C4-2B (cell line): ENCODE measurements at regions not wholly inside any gene's neighbourhood (a gene's known extent, or its start where the extent isn't known, plus 50 kb on each side); places are given as distances from the start of the nearest gene placed in this dataset.

ENCODE experiments used
- H3K27ac ChIP-seq: fragments of 450-650 bp; 2 replicates; pipeline ENCODE4 v1.5.1; 2017
- ZFX ChIP-seq: fragments of 450-650 bp; IDR thresholded peaks from 2 replicates; pipeline ENCODE4 v1.6.1; 2017
- TF ChIP-seq, protein P1 (sequence below): fragments of 450-650 bp; conservative IDR thresholded peaks from 2 replicates; pipeline ENCODE4 v1.5.1; 2017; ENCODE audit warnings: mild to moderate bottlenecking

DNA sequence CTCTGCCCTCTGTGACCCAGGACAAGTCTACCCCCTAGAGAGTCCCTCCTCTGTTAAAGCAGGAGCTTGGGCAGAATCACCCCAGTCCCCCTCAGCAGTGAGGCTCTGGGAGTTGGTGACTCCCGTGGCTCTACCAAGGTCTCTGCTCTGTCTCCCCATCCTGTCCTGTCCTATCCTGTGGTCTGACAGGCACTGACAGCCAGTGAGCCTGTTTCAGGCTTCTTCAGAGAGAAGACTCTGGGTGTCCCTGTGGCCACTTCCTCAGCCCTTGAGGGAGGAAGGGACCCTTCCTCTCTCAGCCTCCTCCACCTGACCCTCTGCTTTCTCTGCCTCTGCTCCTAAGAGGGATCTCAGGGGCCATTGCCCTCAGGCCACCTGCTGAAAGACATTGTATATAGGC, 148.7 kb downstream of the FCRL5 start:
- no peak overlapping the region for H3K27ac ChIP-seq
- no peak for TF ChIP-seq ZFX
- TF ChIP-seq, protein P1, sequence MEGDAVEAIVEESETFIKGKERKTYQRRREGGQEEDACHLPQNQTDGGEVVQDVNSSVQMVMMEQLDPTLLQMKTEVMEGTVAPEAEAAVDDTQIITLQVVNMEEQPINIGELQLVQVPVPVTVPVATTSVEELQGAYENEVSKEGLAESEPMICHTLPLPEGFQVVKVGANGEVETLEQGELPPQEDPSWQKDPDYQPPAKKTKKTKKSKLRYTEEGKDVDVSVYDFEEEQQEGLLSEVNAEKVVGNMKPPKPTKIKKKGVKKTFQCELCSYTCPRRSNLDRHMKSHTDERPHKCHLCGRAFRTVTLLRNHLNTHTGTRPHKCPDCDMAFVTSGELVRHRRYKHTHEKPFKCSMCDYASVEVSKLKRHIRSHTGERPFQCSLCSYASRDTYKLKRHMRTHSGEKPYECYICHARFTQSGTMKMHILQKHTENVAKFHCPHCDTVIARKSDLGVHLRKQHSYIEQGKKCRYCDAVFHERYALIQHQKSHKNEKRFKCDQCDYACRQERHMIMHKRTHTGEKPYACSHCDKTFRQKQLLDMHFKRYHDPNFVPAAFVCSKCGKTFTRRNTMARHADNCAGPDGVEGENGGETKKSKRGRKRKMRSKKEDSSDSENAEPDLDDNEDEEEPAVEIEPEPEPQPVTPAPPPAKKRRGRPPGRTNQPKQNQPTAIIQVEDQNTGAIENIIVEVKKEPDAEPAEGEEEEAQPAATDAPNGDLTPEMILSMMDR: no peak

DNA sequence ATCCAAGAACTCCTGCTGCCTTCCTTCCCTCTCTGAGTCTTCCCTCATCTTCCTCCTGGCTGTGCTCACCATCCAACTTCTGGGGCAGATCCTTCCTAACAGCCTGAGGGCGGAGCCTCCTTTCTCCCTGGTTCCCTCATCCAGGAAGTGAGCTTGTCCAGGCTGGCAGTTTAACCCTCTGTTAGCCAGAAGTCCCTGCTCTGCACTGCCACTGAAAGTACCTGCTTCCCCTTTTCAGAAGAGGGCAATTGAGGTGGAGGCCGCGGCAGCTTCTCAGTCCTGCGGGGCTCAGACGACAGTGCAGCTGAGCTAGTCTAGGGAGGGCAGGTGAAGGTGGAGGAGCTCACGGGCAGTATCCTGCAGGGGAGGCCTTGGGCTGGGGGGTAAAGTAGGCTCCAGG, 149.1 kb downstream of the FCRL5 start:
- no peak overlapping the region for H3K27ac ChIP-seq
- TF ChIP-seq ZFX: no peak
- TF ChIP-seq, protein P1: no peak

DNA sequence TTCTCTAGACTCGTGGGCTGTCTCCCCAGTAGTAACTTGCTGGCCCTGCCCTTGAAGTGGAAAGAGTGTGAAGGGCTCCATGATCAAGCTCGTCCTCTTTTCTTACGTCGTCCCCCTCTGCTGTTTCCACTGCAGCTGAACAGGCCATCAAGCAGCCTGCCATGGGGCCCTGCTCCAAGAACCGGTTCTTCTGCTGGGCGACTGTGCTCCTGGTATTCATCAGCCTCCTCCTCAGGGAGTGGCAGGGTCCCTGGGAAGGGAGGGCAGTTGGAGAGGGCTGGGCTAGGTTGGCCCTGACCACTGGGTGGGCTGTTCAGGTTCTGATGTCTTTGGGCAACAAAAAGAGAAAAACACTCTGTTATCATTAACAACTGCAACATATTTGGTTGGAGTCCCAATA, 151.5 kb downstream of the FCRL5 start:
- TF ChIP-seq ZFX: no peak
- TF ChIP-seq, protein P1: no peak
- H3K27ac ChIP-seq: no peak overlapping the region

DNA sequence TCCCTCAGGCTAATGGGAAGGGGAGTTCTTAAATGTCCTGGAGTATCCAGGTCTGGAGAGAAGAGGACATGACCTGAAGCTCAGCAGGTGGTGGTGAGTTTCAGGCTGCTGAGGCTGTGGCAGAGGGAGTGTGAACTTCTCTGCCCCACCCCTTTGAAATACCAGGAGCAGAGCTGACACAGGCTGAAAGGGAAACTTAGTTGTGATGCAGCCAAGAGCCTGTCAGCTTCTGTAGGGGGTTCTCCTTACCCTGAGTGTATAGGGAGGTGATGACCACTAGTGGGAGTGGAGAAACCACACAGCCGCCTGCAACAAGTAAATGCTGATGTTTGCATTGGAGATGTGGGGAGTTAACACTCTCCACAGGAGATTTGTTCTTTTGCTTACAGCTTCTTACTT, 152.3 kb downstream of the FCRL5 start:
- H3K27ac ChIP-seq: no peak overlapping the region
- TF ChIP-seq, protein P1: no peak
- no peak for TF ChIP-seq ZFX

DNA sequence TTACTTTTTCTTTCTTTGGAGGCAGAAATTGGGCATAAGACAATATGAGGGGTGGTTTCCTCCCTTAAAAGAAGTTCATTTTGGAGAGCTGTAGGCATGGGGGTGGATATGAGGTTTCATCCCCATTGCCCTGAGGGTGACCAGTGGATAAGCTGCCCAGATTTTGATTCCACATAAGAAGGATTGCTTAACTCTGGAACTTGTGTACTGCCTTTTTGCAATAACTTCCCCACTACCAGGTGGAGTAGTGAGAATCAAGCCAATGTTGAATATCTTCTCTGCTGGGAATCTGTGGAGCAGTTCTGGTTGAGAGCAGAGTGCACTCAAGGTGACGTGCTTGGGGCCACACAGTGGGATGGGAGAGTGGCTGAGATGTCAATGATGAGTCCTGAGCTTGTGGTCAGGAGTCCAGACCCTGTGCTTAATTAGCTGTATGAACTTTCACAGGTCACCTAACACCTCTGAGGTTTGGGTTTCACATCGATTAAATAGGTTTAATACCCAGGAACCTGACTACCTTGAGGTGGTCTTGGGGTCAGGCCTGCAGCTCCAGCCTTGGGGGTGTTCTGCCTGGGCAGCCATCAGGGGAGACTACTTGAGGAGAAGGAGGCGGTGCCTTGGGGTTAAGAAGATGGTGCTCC, 152.9 kb downstream of the FCRL5 start:
- no peak for TF ChIP-seq ZFX
- TF ChIP-seq, protein P1: no peak

DNA sequence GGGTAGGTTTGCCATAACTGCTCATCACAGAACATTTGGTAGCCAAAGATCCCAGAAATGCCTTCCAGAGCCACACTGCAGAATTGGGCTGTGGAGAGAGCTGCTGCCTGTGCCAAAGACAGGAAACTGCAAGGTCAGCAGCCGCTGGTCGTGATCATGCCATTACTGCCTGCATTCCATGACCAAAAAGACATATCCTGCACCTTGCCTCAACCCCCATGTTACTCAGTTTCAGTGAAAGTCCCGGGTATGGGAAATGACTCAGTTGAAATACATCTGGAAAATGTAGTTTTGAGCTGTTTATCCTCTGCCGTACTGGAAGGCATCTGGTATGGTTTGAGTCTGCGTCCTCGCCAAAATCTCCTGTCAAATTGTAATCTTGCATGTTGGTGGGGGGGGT, 161.7 kb downstream of the FCRL5 start:
- no peak overlapping the region for H3K27ac ChIP-seq

More for the DNA sequence above, 152.9 kb downstream of the FCRL5 start:
- H3K27ac ChIP-seq: no peak overlapping the region

DNA sequence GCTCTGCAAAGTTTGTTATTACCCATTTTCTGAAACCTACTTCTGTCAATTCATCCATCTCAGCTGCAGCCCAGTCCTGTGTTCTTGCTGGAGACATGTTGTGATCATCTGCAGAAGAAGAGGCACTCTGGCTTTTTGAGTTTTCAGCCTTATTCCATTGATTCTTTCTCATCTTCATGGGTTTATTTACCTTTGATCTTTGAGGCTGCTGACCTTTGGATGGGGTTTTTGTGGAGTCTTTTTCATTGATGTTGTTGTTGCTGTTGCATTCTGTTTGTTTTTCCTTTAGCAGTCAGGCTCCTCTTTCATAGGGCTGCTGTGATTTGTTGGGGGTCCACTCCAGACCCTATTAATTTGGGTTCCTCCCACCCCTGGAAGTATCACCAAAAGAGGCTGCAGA, 164.3 kb downstream of the FCRL5 start:
- no peak overlapping the region for H3K27ac ChIP-seq
- TF ChIP-seq, protein P1: no peak
- TF ChIP-seq ZFX: no peak

More for the DNA sequence above, 161.7 kb downstream of the FCRL5 start:
- TF ChIP-seq ZFX: no peak
- TF ChIP-seq, protein P1: no peak
